ENCODE measurements at regions not wholly inside any gene's neighbourhood (a gene's known extent, or its start where the extent isn't known, plus 50 kb on each side); places are given as distances from the start of the nearest gene placed in this dataset.
A peak's percentile ranks its signal among the peaks of the same experiment; 100 is the strongest.
"Not testable (repeated sequence)": the region's sequence is repeated elsewhere in the genome, so short reads cannot be mapped to it uniquely, and the experiment has no call there.

- DNase-seq: no peak
These were observed 131.7 kb upstream of the GRIK3 start for GRCh38 chr1:37166005-37166404.

- DNase-seq: no peak
These were observed 133.2 kb upstream of the GRIK3 start for GRCh38 chr1:37167479-37167878.

- no peak for DNase-seq
These were observed 134.9 kb upstream of the GRIK3 start for GRCh38 chr1:37169241-37169640.

GRCh38 chr1:37169743-37170275, 135.5 kb upstream of the GRIK3 start:
- DNase-seq: no peak

- DNase-seq: no peak
These were observed 137.4 kb upstream of the GRIK3 start for GRCh38 chr1:37171691-37172090.

- DNase-seq: no peak
These were observed 140.0 kb upstream of the GRIK3 start for GRCh38 chr1:37174341-37174740.

- DNase-seq: no peak
These were observed 140.6 kb upstream of the GRIK3 start for GRCh38 chr1:37174876-37175275.

- DNase-seq: no peak
These were observed 141.4 kb upstream of the GRIK3 start for GRCh38 chr1:37175666-37176215.

- DNase-seq: no peak
These were observed 142.0 kb upstream of the GRIK3 start for GRCh38 chr1:37176269-37176668.

GRCh38 chr1:37177230-37177864, 143.0 kb upstream of the GRIK3 start:
- DNase-seq: peak; percentile 9

- no peak for DNase-seq
These were observed 147.1 kb upstream of the GRIK3 start for GRCh38 chr1:37181425-37181824.

GRCh38 chr1:37184789-37185188, 150.5 kb upstream of the GRIK3 start:
- DNase-seq: no peak

- DNase-seq: no peak
These were observed 152.0 kb upstream of the GRIK3 start for GRCh38 chr1:37186246-37186756.

GRCh38 chr1:37189111-37189510, 154.8 kb upstream of the GRIK3 start:
- no peak for DNase-seq

GRCh38 chr1:37197411-37197810, 163.1 kb upstream of the GRIK3 start:
- DNase-seq: no peak

- DNase-seq: not testable (repeated sequence)
These were observed 180.0 kb upstream of the GRIK3 start for GRCh38 chr1:37214305-37214704.

GRCh38 chr1:37233606-37234005, 199.3 kb upstream of the GRIK3 start:
- DNase-seq: no peak

- no peak for DNase-seq
These were observed 200.7 kb upstream of the GRIK3 start for GRCh38 chr1:37234941-37235418.

- DNase-seq: no peak
These were observed 203.6 kb upstream of the GRIK3 start for GRCh38 chr1:37237948-37238347.

- no peak for DNase-seq
These were observed 204.3 kb upstream of the GRIK3 start for GRCh38 chr1:37238364-37239224.

- DNase-seq: no peak
These were observed 205.0 kb upstream of the GRIK3 start for GRCh38 chr1:37239225-37239740.

GRCh38 chr1:37240897-37241296, 206.6 kb upstream of the GRIK3 start:
- DNase-seq: no peak

GRCh38 chr1:37242501-37242900, 208.2 kb upstream of the GRIK3 start:
- no peak for DNase-seq
